ENCODE measurements at regions not wholly inside any gene's neighbourhood (a gene's known extent, or its start where the extent isn't known, plus 50 kb on each side); places are given as distances from the start of the nearest gene placed in this dataset.

GRCh38 chr2:221077251-221077650 lies 494.9 kb downstream of the EPHA4 start:
- WGBS (ENCODE audit: insufficient coverage, low coverage, missing lambda C conversion rate), result 0% methylated on average over 1 of the region's 3 CpGs
- DNase-seq (ENCODE audit: extremely low read depth in 1 of 4, low spot score in 3 of 4) (no peak), ATAC-seq (no peak), FAIRE-seq (no peak)
- H3K4me1 ChIP-seq (replicated peaks in 1 of 2; ENCODE audit: control insufficient read depth in 2 of 2, insufficient read depth in 2 of 2, low read length in 2 of 2), result no peaks in the 10 kb centered on the region
- no peak overlapping the region for H3K4me2 ChIP-seq (ENCODE audit: insufficient read depth, low read length)
- H3K9me3 ChIP-seq (replicated peaks; ENCODE audit: control insufficient read depth, insufficient read depth, low read depth, low read length), result no peaks in the 10 kb centered on the region
- H3K79me2 ChIP-seq (ENCODE audit: control insufficient read depth, insufficient read depth, low read length), result no peaks in the 10 kb centered on the region
- no peak overlapping the region for H3K27ac ChIP-seq (ENCODE audit: extremely low read depth, low read depth, low read length)
- BruUV-seq (replicated peaks), result no TSS peak
- no peaks in the 10 kb centered on the region for H4K20me1 ChIP-seq (replicated peaks; ENCODE audit: control insufficient read depth, insufficient read depth, low read length)
- no peak overlapping the region for H2AFZ ChIP-seq (ENCODE audit: low read depth, low read length)
- no peaks in the 10 kb centered on the region for H3K9me1 ChIP-seq (ENCODE audit: control insufficient read depth, insufficient read depth, low read length)
- H3K9ac ChIP-seq (ENCODE audit: insufficient read depth in 1 of 2, low read depth in 2 of 2, low read length in 2 of 2), result no peak overlapping the region
- in situ Hi-C loops (cut with MboI), result no loop called here
- ChIA-PET POLR2A (no interaction called here), CTCF (ENCODE audit: low intra/inter-chr PET ratio) (no interaction called here)
- no peak for TF ChIP-seq GATA2 (CRISPR knock-in tag; IDR thresholded peaks at IDR 0.05)
- TF ChIP-seq RFX7 (CRISPR knock-in tag; IDR thresholded peaks at IDR 0.05), result no peak
- no peak for TF ChIP-seq ZBTB5 (IDR thresholded peaks at IDR 0.05)
- no peak for TF ChIP-seq ZNF551 (CRISPR knock-in tag; IDR thresholded peaks at IDR 0.05)
- TF ChIP-seq KDM5B (IDR thresholded peaks at IDR 0.05; ENCODE audit: insufficient replicate concordance, low read depth, low read length), result no peak
- TF ChIP-seq MEIS2 (IDR thresholded peaks at IDR 0.05; ENCODE audit: partially characterized antibody), result no peak
- TF ChIP-seq CHCHD3 (CRISPR knock-in tag; IDR thresholded peaks at IDR 0.05), result no peak
- TF ChIP-seq FUS (optimal IDR thresholded peaks at IDR 0.05; ENCODE audit: low read depth, low read length), result no peak
- TF ChIP-seq TEAD2 (tag; IDR thresholded peaks at IDR 0.05), result no peak
- no peak for TF ChIP-seq TCF3 (CRISPR knock-in tag; IDR thresholded peaks at IDR 0.05)
- TF ChIP-seq HES1 (IDR thresholded peaks at IDR 0.05; ENCODE audit: low read depth), result no peak
- no peak for TF ChIP-seq ERF (CRISPR knock-in tag; IDR thresholded peaks at IDR 0.05)
- TF ChIP-seq CREBBP (IDR thresholded peaks at IDR 0.05; ENCODE audit: low read depth, low read length), result no peak
- TF ChIP-seq MAFF (IDR thresholded peaks at IDR 0.05; ENCODE audit: low read length), result no peak
- no peak for TF ChIP-seq RAD51 (IDR thresholded peaks at IDR 0.05; ENCODE audit: borderline replicate concordance, low read depth)
- no peak for TF ChIP-seq KAT7 (CRISPR knock-in tag; IDR thresholded peaks at IDR 0.05; ENCODE audit: borderline replicate concordance)
- no peak for TF ChIP-seq ETV1 (tag; conservative IDR thresholded peaks at IDR 0.05; ENCODE audit: low read depth)
- no peaks in the 10 kb centered on the region for H3K27me3 ChIP-seq (ENCODE audit: control insufficient read depth in 2 of 2, insufficient read depth in 2 of 2, low read length in 2 of 2)
- intact Hi-C loops (cut with micrococcal nuclease), result no loop called here
- H3K36me3 ChIP-seq (ENCODE audit: control insufficient read depth, insufficient read depth, low read length), result no peaks in the 10 kb centered on the region
- H3K4me3 ChIP-seq, result no peak overlapping the region

Measured in K562 (cell line).